ENCODE measurements at regions not wholly inside any gene's neighbourhood (a gene's known extent, or its start where the extent isn't known, plus 50 kb on each side); places are given as distances from the start of the nearest gene placed in this dataset.
"Not testable (repeated sequence)": the region's sequence is repeated elsewhere in the genome, so short reads cannot be mapped to it uniquely, and the experiment has no call there.

GRCh38 chr9:62526306-62526705 lies 1336.5 kb downstream of the SPATA31A7 start:
- DNase-seq; H3K36me3 ChIP-seq (replicated peaks); in situ Hi-C loops (cut with HindIII; ENCODE audit: low pct_ligation_motif_present, low sequenced_read_pairs); H3K4me3 ChIP-seq (ENCODE audit: low read depth, low read length); H3K27ac ChIP-seq; H3K27me3 ChIP-seq (replicated peaks): not testable (repeated sequence)

- in situ Hi-C loops (cut with HindIII; ENCODE audit: low pct_ligation_motif_present, low sequenced_read_pairs); H3K36me3 ChIP-seq (replicated peaks); DNase-seq; H3K27ac ChIP-seq; H3K27me3 ChIP-seq (replicated peaks): not testable (repeated sequence)
- peak overlapping the region; percentile 53 for H3K4me3 ChIP-seq (ENCODE audit: low read depth, low read length)
These were observed 1342.4 kb downstream of the SPATA31A7 start for GRCh38 chr9:62532162-62532776.

GRCh38 chr9:62532777-62533173 lies 1342.9 kb downstream of the SPATA31A7 start:
- peak; percentile 13 for DNase-seq
- peak overlapping the region; percentile 52 for H3K4me3 ChIP-seq (ENCODE audit: low read depth, low read length)
- H3K36me3 ChIP-seq (replicated peaks); H3K27ac ChIP-seq; H3K27me3 ChIP-seq (replicated peaks); in situ Hi-C loops (cut with HindIII; ENCODE audit: low pct_ligation_motif_present, low sequenced_read_pairs): not testable (repeated sequence)

GRCh38 chr9:62550539-62550938 lies 1360.7 kb downstream of the SPATA31A7 start:
- DNase-seq = peak; percentile 31
- H3K27me3 ChIP-seq (replicated peaks); H3K4me3 ChIP-seq (ENCODE audit: low read depth, low read length); H3K36me3 ChIP-seq (replicated peaks); in situ Hi-C loops (cut with HindIII; ENCODE audit: low pct_ligation_motif_present, low sequenced_read_pairs); H3K27ac ChIP-seq: not testable (repeated sequence)
- peak; percentile 39 for TF ChIP-seq CTCF (IDR thresholded peaks at IDR 0.05; ENCODE audit: low read depth, low read length, missing control alignments)

GRCh38 chr9:62560603-62561002 lies 1370.8 kb downstream of the SPATA31A7 start:
- DNase-seq; H3K27me3 ChIP-seq (replicated peaks); in situ Hi-C loops (cut with HindIII; ENCODE audit: low pct_ligation_motif_present, low sequenced_read_pairs): not testable (repeated sequence)

GRCh38 chr9:62565132-62565531 lies 1375.3 kb downstream of the SPATA31A7 start:
- H3K36me3 ChIP-seq (replicated peaks); H3K4me3 ChIP-seq (ENCODE audit: low read depth, low read length); H3K27me3 ChIP-seq (replicated peaks); in situ Hi-C loops (cut with HindIII; ENCODE audit: low pct_ligation_motif_present, low sequenced_read_pairs); H3K27ac ChIP-seq; DNase-seq: not testable (repeated sequence)

More at GRCh38 chr9:62560603-62561002, 1370.8 kb downstream of the SPATA31A7 start:
- H3K4me3 ChIP-seq (ENCODE audit: low read depth, low read length); H3K27ac ChIP-seq; H3K36me3 ChIP-seq (replicated peaks): not testable (repeated sequence)

GRCh38 chr9:62566430-62566829 lies 1376.6 kb downstream of the SPATA31A7 start:
- in situ Hi-C loops (cut with HindIII; ENCODE audit: low pct_ligation_motif_present, low sequenced_read_pairs); H3K36me3 ChIP-seq (replicated peaks); H3K4me3 ChIP-seq (ENCODE audit: low read depth, low read length); DNase-seq; H3K27ac ChIP-seq; H3K27me3 ChIP-seq (replicated peaks): not testable (repeated sequence)

- H3K27me3 ChIP-seq (replicated peaks); H3K36me3 ChIP-seq (replicated peaks); H3K4me3 ChIP-seq (ENCODE audit: low read depth, low read length); DNase-seq; in situ Hi-C loops (cut with HindIII; ENCODE audit: low pct_ligation_motif_present, low sequenced_read_pairs); H3K27ac ChIP-seq: not testable (repeated sequence)
These were observed 1407.3 kb downstream of the SPATA31A7 start for GRCh38 chr9:62597128-62597527.

Data from brain microvascular endothelial cell (primary cell).